ENCODE measurements at regions not wholly inside any gene's neighbourhood (a gene's known extent, or its start where the extent isn't known, plus 50 kb on each side); places are given as distances from the start of the nearest gene placed in this dataset.

- Histone ChIP-seq H4K20me1 (replicated peaks; ENCODE audit: insufficient read depth) (no peaks in the 10 kb centered on the region), H3K27ac (ENCODE audit: low read depth) (no peak overlapping the region), H2AFZ (no peak overlapping the region), H3F3A (replicated peaks; ENCODE audit: low read depth) (no peaks in the 10 kb centered on the region), H3K36me3 (ENCODE audit: insufficient read depth) (no peaks in the 10 kb centered on the region), H3K4me1 (ENCODE audit: insufficient read depth) (no peaks in the 10 kb centered on the region), H3K27me3 (ENCODE audit: insufficient read depth) (no peaks in the 10 kb centered on the region), H3K79me2 (replicated peaks; ENCODE audit: insufficient read depth) (no peaks in the 10 kb centered on the region), H3K4me3 (no peak overlapping the region), H3K4me2 (no peak overlapping the region), H3K9me2 (ENCODE audit: insufficient read depth) (no peaks in the 10 kb centered on the region; the same call in none of the 2 replicates)
- no peaks in the 10 kb centered on the region for H3K36me3 Mint-ChIP-seq (ENCODE audit: low read depth)
- no peak overlapping the region for H3K27ac Mint-ChIP-seq
- no peaks in the 10 kb centered on the region for H3K27me3 Mint-ChIP-seq (ENCODE audit: insufficient read depth, low read depth, poor library complexity)
- H3K4me1 Mint-ChIP-seq = no peaks in the 10 kb centered on the region
- no peak for ATAC-seq
- H3K9me3 Mint-ChIP-seq = no peaks in the 10 kb centered on the region; the same call in 2 of the 3 replicates
- no peak overlapping the region for H3K4me3 Mint-ChIP-seq
- TF ChIP-seq REST (IDR thresholded peaks at IDR 0.05; ENCODE audit: unreplicated experiment) (no peak), CTCF (conservative IDR thresholded peaks at IDR 0.05; ENCODE audit: low read depth in 2 of 2) (no peak), EZH2 (IDR thresholded peaks at IDR 0.05; ENCODE audit: low read depth, unreplicated experiment) (no peak), JUNB (IDR thresholded peaks at IDR 0.05; ENCODE audit: unreplicated experiment) (no peak), EZH2phosphoT487 (IDR thresholded peaks at IDR 0.05; ENCODE audit: unreplicated experiment) (no peak), ZNF331 (CRISPR knock-in tag; IDR thresholded peaks at IDR 0.05; ENCODE audit: low read depth) (no peak)
- no peak for DNase-seq (ENCODE audit: low spot score)
Observed at GRCh38 chr10:121064491-121064890, 213.3 kb downstream of the WDR11 start.

- no peak overlapping the region for H3K27ac Mint-ChIP-seq
- no peaks in the 10 kb centered on the region for H3K4me1 Mint-ChIP-seq
- TF ChIP-seq CTCF (conservative IDR thresholded peaks at IDR 0.05; ENCODE audit: low read depth in 2 of 2) (no peak), CREB1 (CRISPR knock-in tag; IDR thresholded peaks at IDR 0.05; ENCODE audit: low read depth) (no peak), JUNB (IDR thresholded peaks at IDR 0.05; ENCODE audit: unreplicated experiment) (no peak), ETS1 (IDR thresholded peaks at IDR 0.05) (no peak), NANOG (IDR thresholded peaks at IDR 0.05; ENCODE audit: borderline replicate concordance) (no peak), STAT1 (IDR thresholded peaks at IDR 0.05; ENCODE audit: unreplicated experiment) (no peak), REST (IDR thresholded peaks at IDR 0.05; ENCODE audit: unreplicated experiment) (no peak), POLR2AphosphoS5 (IDR thresholded peaks at IDR 0.05; ENCODE audit: low read depth) (no peak), EZH2 (IDR thresholded peaks at IDR 0.05; ENCODE audit: low read depth, unreplicated experiment) (no peak)
Observed at GRCh38 chr10:121065330-121065729, 214.2 kb downstream of the WDR11 start.

More at GRCh38 chr10:121065330-121065729, 214.2 kb downstream of the WDR11 start:
- DNase-seq (ENCODE audit: low spot score) (no peak), ATAC-seq (no peak)
- Mint-ChIP-seq H3K4me3 (no peak overlapping the region), H3K36me3 (ENCODE audit: low read depth) (no peaks in the 10 kb centered on the region; the same call in 2 of the 3 replicates), H3K9me3 (no peaks in the 10 kb centered on the region), H3K27me3 (ENCODE audit: insufficient read depth, low read depth, poor library complexity) (no peaks in the 10 kb centered on the region)
- no peaks in the 10 kb centered on the region for H3K36me3 ChIP-seq (ENCODE audit: insufficient read depth)
- no peak overlapping the region for H3K27ac ChIP-seq (ENCODE audit: low read depth)
- no peak overlapping the region for H2AFZ ChIP-seq
- no peaks in the 10 kb centered on the region; the same call in none of the 2 replicates for H3K9me2 ChIP-seq (ENCODE audit: insufficient read depth)
- no peaks in the 10 kb centered on the region for H3F3A ChIP-seq (replicated peaks; ENCODE audit: low read depth)
- H3K4me1 ChIP-seq (ENCODE audit: insufficient read depth) = no peaks in the 10 kb centered on the region
- no peaks in the 10 kb centered on the region for H4K20me1 ChIP-seq (replicated peaks; ENCODE audit: insufficient read depth)
- no peaks in the 10 kb centered on the region for H3K27me3 ChIP-seq (ENCODE audit: insufficient read depth)
- H3K79me2 ChIP-seq (replicated peaks; ENCODE audit: insufficient read depth) = no peaks in the 10 kb centered on the region
- no peak overlapping the region for H3K4me2 ChIP-seq
- H3K4me3 ChIP-seq = no peak overlapping the region

All from GM23338 (cell line).